ENCODE measurements at regions not wholly inside any gene's neighbourhood (a gene's known extent, or its start where the extent isn't known, plus 50 kb on each side); places are given as distances from the start of the nearest gene placed in this dataset.

DNA sequence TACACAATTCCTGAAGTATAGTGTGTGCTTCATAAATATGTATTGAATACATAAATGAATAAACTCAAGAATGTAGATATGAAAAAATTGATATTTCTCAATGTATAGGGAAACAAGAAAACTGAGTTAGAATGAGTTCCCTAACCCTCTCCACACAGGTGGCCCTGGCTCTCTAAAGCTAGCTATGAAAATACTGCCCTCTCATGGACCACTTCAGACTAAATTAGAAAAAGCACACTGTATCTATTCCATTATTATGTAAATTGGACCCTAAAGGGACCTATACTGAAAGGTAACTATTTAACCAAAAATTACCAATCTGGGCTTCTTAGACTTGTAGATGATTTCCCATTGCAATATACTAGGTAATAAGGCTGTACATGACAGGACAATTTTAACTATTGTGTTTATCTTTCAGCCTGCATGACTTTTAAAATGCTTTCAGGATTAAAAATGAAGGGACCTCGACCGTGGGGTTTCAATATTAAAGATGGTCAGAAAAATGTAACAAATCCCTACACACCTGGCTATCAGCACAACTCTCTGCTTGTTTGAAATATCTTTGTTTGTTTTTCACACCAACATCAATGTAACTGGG lies 672.5 kb upstream of the KIF2B start:
- Mint-ChIP-seq H3K9me3 (ENCODE audit: unreplicated experiment) (no peaks in the 10 kb centered on the region), H3K4me1 (ENCODE audit: unreplicated experiment) (no peaks in the 10 kb centered on the region), H3K27ac (ENCODE audit: unreplicated experiment) (no peak overlapping the region), H3K36me3 (ENCODE audit: unreplicated experiment) (no peaks in the 10 kb centered on the region), H3K4me3 (ENCODE audit: unreplicated experiment) (no peak overlapping the region), H3K27me3 (ENCODE audit: unreplicated experiment) (no peaks in the 10 kb centered on the region)
- TF ChIP-seq, protein P1, sequence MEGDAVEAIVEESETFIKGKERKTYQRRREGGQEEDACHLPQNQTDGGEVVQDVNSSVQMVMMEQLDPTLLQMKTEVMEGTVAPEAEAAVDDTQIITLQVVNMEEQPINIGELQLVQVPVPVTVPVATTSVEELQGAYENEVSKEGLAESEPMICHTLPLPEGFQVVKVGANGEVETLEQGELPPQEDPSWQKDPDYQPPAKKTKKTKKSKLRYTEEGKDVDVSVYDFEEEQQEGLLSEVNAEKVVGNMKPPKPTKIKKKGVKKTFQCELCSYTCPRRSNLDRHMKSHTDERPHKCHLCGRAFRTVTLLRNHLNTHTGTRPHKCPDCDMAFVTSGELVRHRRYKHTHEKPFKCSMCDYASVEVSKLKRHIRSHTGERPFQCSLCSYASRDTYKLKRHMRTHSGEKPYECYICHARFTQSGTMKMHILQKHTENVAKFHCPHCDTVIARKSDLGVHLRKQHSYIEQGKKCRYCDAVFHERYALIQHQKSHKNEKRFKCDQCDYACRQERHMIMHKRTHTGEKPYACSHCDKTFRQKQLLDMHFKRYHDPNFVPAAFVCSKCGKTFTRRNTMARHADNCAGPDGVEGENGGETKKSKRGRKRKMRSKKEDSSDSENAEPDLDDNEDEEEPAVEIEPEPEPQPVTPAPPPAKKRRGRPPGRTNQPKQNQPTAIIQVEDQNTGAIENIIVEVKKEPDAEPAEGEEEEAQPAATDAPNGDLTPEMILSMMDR (IDR thresholded peaks at IDR 0.05), result peak; percentile 17
- DNase-seq (ENCODE audit: extremely low spot score, unreplicated experiment), result no peak

DNA sequence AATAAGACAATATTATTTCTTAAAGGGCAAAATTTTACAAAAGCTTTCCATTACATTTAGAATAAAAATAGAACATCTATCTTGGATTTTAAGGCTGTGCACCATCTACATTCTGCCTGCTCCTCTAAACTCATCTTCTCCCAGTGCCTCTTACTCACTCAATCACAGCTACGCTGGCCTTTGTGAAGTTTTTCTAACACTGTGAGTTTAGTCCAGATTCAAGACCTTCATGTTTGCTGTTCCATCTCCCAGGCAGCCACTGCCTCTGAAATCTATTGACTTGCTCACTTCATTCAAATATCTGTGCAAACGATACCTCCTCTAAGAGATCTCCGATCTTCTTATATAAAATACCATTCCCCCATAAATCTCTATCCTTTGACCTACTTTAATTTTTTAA lies 673.4 kb upstream of the KIF2B start:
- TF ChIP-seq, protein P1 (IDR thresholded peaks at IDR 0.05), result no peak
- H3K4me1 Mint-ChIP-seq (ENCODE audit: unreplicated experiment), result no peaks in the 10 kb centered on the region
- no peak overlapping the region for H3K27ac Mint-ChIP-seq (ENCODE audit: unreplicated experiment)
- no peak for DNase-seq (ENCODE audit: extremely low spot score, unreplicated experiment)
- no peaks in the 10 kb centered on the region for H3K27me3 Mint-ChIP-seq (ENCODE audit: unreplicated experiment)
- no peaks in the 10 kb centered on the region for H3K9me3 Mint-ChIP-seq (ENCODE audit: unreplicated experiment)
- H3K36me3 Mint-ChIP-seq (ENCODE audit: unreplicated experiment), result no peaks in the 10 kb centered on the region
- no peak overlapping the region for H3K4me3 Mint-ChIP-seq (ENCODE audit: unreplicated experiment)

DNA sequence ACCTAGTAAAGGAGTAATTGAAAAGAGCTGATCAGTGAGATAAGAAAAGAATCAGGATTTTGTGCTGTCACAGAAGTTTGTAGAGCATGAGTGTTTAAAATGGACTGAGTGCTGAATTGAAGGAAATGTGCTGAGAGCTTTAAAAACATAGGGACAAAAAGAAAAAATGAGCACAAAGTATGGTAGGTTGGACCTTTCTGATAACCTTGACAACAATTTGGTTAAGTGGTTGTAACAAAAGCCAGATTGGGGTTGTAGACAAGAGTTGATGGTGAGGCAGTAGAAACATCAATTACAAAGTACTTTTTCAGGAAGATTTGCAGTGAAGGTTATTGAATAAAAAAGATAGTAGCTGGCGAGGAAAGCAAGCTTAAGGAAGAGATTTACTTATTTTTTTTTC lies 674.7 kb upstream of the KIF2B start:
- no peak for DNase-seq (ENCODE audit: extremely low spot score, unreplicated experiment)
- Mint-ChIP-seq H3K27ac (ENCODE audit: unreplicated experiment) (no peak overlapping the region), H3K4me3 (ENCODE audit: unreplicated experiment) (no peak overlapping the region), H3K4me1 (ENCODE audit: unreplicated experiment) (no peaks in the 10 kb centered on the region), H3K9me3 (ENCODE audit: unreplicated experiment) (no peaks in the 10 kb centered on the region), H3K27me3 (ENCODE audit: unreplicated experiment) (no peaks in the 10 kb centered on the region), H3K36me3 (ENCODE audit: unreplicated experiment) (no peaks in the 10 kb centered on the region)
- TF ChIP-seq, protein P1 (IDR thresholded peaks at IDR 0.05), result no peak

DNA sequence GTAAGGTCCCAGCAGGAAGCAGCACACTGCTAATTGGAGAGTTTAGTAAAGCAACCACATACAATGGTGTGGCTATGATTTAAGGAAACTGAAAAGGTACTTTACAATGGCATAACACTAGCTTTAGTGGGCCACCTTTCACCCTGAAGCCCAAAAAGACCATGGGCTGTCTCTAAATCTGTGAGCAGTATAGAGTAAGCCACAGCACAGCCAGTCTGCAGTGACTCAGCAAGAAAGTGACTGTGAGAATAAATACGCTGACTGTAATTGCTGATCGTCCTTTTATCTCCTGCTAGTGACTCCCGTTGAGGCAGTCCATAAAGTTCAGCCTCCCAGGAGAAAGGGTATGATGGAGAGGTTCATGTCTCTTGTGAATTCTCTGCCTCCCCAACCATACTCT lies 679.8 kb upstream of the KIF2B start:
- no peaks in the 10 kb centered on the region for H3K27me3 Mint-ChIP-seq (ENCODE audit: unreplicated experiment)
- no peaks in the 10 kb centered on the region for H3K9me3 Mint-ChIP-seq (ENCODE audit: unreplicated experiment)
- DNase-seq (ENCODE audit: extremely low spot score, unreplicated experiment), result no peak
- H3K4me3 Mint-ChIP-seq (ENCODE audit: unreplicated experiment), result no peak overlapping the region
- no peak overlapping the region for H3K27ac Mint-ChIP-seq (ENCODE audit: unreplicated experiment)
- H3K4me1 Mint-ChIP-seq (ENCODE audit: unreplicated experiment), result no peaks in the 10 kb centered on the region
- TF ChIP-seq, protein P1 (IDR thresholded peaks at IDR 0.05), result no peak
- H3K36me3 Mint-ChIP-seq (ENCODE audit: unreplicated experiment), result no peaks in the 10 kb centered on the region

DNA sequence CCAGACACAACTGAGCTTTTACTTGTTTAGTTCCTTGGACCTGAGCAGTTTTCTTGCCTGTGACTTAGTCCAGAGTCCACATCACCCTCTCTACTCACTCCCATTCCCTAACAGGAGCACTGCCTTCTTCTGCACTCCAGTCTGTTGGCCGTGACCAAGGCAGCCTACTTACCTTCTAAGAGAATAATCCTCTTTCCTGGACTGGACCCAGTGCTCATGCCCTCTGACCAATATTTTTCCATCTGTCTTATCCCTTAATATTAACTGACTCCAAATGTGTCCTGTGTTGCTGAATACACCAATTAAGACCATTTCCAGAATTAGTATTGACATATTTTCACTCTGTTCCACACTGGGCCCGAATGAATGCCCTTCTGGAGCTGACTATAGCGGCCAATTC lies 681.0 kb upstream of the KIF2B start:
- Mint-ChIP-seq H3K36me3 (ENCODE audit: unreplicated experiment) (no peaks in the 10 kb centered on the region), H3K9me3 (ENCODE audit: unreplicated experiment) (no peaks in the 10 kb centered on the region), H3K27me3 (ENCODE audit: unreplicated experiment) (no peaks in the 10 kb centered on the region), H3K4me1 (ENCODE audit: unreplicated experiment) (no peaks in the 10 kb centered on the region), H3K27ac (ENCODE audit: unreplicated experiment) (no peak overlapping the region), H3K4me3 (ENCODE audit: unreplicated experiment) (no peak overlapping the region)
- TF ChIP-seq, protein P1 (IDR thresholded peaks at IDR 0.05), result no peak
- no peak for DNase-seq (ENCODE audit: extremely low spot score, unreplicated experiment)

All from osteocyte (in vitro differentiated cells).